ENCODE measurements at regions not wholly inside any gene's neighbourhood (a gene's known extent, or its start where the extent isn't known, plus 50 kb on each side); places are given as distances from the start of the nearest gene placed in this dataset.

DNA sequence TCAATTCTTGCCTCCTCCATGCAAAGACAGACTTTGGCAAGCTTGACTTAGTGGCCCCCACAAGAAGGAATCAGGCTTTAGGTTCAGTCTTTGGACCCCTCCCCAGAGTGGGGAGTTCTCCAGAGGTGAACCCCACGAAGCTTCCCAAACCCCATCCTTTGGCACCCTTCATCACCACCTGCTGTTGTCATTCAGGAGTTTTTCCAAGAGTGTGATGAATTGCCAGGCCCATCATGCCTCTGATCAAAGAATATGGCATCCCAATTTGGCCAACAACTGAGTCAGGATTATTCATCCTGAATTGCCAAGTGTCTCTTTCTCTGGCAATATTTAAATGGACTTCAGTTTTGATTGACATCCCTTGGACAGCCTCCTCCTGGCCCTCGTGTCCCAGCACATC lies 404.7 kb upstream of the MKI67 start:
- H2AFZ ChIP-seq (ENCODE audit: low read length) = no peak overlapping the region
- no peaks in the 10 kb centered on the region for H4K20me1 ChIP-seq (ENCODE audit: insufficient read depth, low read length)
- no peak overlapping the region for H3K4me2 ChIP-seq (ENCODE audit: low read depth, low read length)
- 0% methylated on average over 2 of the region's 2 CpGs for WGBS (ENCODE audit: low lambda C conversion rate)
- ATAC-seq (no peak), FAIRE-seq (no peak), DNase-seq (ENCODE audit: low spot score) (no peak)
- intact Hi-C loops (cut with micrococcal nuclease; ENCODE audit: unreplicated experiment) (loop anchor here (1.0 kb wide), 1 partner anchor 267 kb away; no protein-coding TSS in a partner anchor), in situ Hi-C loops (cut with HindIII; ENCODE audit: extremely low pct_ligation_motif_present, low pct_unique_long_range_greater_than_20kb) (loop anchor here (5.0 to 25.0 kb wide), 2 partner anchors 264 to 444 kb away; no protein-coding TSS in a partner anchor)
- no TSS peak for BruUV-seq (replicated peaks)
- H3K36me3 ChIP-seq (replicated peaks in 1 of 2; ENCODE audit: control insufficient read depth in 1 of 2, insufficient read depth in 2 of 2, low read length in 2 of 2) = no peaks in the 10 kb centered on the region
- H3K4me3 ChIP-seq (replicated peaks in 1 of 3; ENCODE audit: insufficient read depth in 1 of 3, low read depth in 2 of 3, low read length in 3 of 3) = no peak overlapping the region
- H3K9ac ChIP-seq (ENCODE audit: insufficient read depth, low read depth, low read length) = no peak overlapping the region
- H3K27ac ChIP-seq (ENCODE audit: extremely low read length, insufficient read depth, low read length) = no peak overlapping the region
- no peaks in the 10 kb centered on the region for H3K9me3 ChIP-seq (ENCODE audit: low read length)
- ChIA-PET POLR2A (no interaction called here), CTCF (ENCODE audit: low intra/inter-chr PET ratio, low total read pairs) (interaction anchor here (1.2 to 1.6 kb wide), 2 partner anchors 207 to 267 kb away, joined by 3 to 6 read pairs; no protein-coding TSS in a partner anchor)
- no peaks in the 10 kb centered on the region for H3K79me2 ChIP-seq (ENCODE audit: insufficient read depth, low read length)
- H3K27me3 ChIP-seq (ENCODE audit: control insufficient read depth in 1 of 2, insufficient read depth in 2 of 2, low read length in 2 of 2) = peaks cover 1 to 60% of the 10 kb centered on the region in 2 experiments; a peak in 4 of 5 replicates
- H3K4me1 ChIP-seq (ENCODE audit: insufficient read depth, low read length) = no peaks in the 10 kb centered on the region
- TF ChIP-seq CREB3 (CRISPR knock-in tag; IDR thresholded peaks at IDR 0.05) (no peak), YY1 (IDR thresholded peaks at IDR 0.05; ENCODE audit: insufficient read depth, insufficient replicate concordance, low read depth, low read length) (no peak), ARNTL (CRISPR knock-in tag; IDR thresholded peaks at IDR 0.05) (no peak), ZNF552 (CRISPR knock-in tag; IDR thresholded peaks at IDR 0.05; ENCODE audit: borderline replicate concordance) (no peak), ZIK1 (CRISPR knock-in tag; IDR thresholded peaks at IDR 0.05; ENCODE audit: borderline replicate concordance, low read depth) (no peak), AFF4 (CRISPR knock-in tag; IDR thresholded peaks at IDR 0.05) (no peak), ZNF205 (CRISPR knock-in tag; IDR thresholded peaks at IDR 0.05) (no peak), SRF (IDR thresholded peaks at IDR 0.05; ENCODE audit: low read depth, low read length) (no peak), ZNF335 (CRISPR knock-in tag; IDR thresholded peaks at IDR 0.05) (no peak), KLF12 (CRISPR knock-in tag; IDR thresholded peaks at IDR 0.05; ENCODE audit: borderline replicate concordance) (no peak), TEAD2 (CRISPR knock-in tag; IDR thresholded peaks at IDR 0.05) (no peak), SKI (IDR thresholded peaks at IDR 0.05; ENCODE audit: partially characterized antibody) (no peak), KDM3A (CRISPR knock-in tag; IDR thresholded peaks at IDR 0.05; ENCODE audit: low read depth) (no peak), ELF4 (CRISPR knock-in tag; IDR thresholded peaks at IDR 0.05; ENCODE audit: borderline replicate concordance) (no peak), ZNF44 (CRISPR knock-in tag; IDR thresholded peaks at IDR 0.05) (no peak), ZNF850 (CRISPR knock-in tag; conservative IDR thresholded peaks at IDR 0.05) (no peak)
- TF ChIP-seq, protein P1, sequence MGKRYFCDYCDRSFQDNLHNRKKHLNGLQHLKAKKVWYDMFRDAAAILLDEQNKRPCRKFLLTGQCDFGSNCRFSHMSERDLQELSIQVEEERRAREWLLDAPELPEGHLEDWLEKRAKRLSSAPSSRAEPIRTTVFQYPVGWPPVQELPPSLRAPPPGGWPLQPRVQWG (CRISPR knock-in tag; IDR thresholded peaks at IDR 0.05; ENCODE audit: borderline replicate concordance, low read depth) = no peak
- TF ChIP-seq, protein P2, sequence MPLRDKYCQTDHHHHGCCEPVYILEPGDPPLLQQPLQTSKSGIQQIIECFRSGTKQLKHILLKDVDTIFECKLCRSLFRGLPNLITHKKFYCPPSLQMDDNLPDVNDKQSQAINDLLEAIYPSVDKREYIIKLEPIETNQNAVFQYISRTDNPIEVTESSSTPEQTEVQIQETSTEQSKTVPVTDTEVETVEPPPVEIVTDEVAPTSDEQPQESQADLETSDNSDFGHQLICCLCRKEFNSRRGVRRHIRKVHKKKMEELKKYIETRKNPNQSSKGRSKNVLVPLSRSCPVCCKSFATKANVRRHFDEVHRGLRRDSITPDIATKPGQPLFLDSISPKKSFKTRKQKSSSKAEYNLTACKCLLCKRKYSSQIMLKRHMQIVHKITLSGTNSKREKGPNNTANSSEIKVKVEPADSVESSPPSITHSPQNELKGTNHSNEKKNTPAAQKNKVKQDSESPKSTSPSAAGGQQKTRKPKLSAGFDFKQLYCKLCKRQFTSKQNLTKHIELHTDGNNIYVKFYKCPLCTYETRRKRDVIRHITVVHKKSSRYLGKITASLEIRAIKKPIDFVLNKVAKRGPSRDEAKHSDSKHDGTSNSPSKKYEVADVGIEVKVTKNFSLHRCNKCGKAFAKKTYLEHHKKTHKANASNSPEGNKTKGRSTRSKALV (CRISPR knock-in tag; IDR thresholded peaks at IDR 0.05) = no peak
- TF ChIP-seq, protein P3, sequence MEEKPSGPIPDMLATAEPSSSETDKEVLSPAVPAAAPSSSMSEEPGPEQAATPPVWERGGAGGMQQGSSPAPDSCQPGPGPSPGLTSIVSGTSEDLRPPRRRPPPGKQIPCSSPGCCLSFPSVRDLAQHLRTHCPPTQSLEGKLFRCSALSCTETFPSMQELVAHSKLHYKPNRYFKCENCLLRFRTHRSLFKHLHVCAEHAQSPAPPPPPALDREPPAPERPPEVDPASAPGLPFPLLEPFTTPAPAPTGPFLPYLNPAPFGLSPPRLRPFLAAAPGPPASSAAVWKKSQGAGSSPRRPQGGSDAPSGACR (CRISPR knock-in tag; IDR thresholded peaks at IDR 0.05) = no peak

All from HepG2 (cell line).